Testis (tissue), 2 donors: ENCODE measurements at regions not wholly inside any gene's neighbourhood (a gene's known extent, or its start where the extent isn't known, plus 50 kb on each side); places are given as distances from the start of the nearest gene placed in this dataset.

ENCODE experiments used
- DNase-seq: peaks from one replicate; pipeline ENCODE4 v3.0.0-alpha.2; 2019
- H3K27ac ChIP-seq, 2 donors: fragments of 200-600 bp; sonication (generic); one replicate each; pipeline ENCODE4 v1.5.1; 2019
- H3K27me3 ChIP-seq: fragments of 200-600 bp; sonication (generic); one replicate; pipeline ENCODE4 v1.5.1; 2019
- H3K36me3 ChIP-seq: fragments of 200-600 bp; sonication (generic); one replicate; pipeline ENCODE4 v1.5.1; 2017; ENCODE audit warnings: low read depth; ENCODE audit errors: missing control alignments
- H3K4me1 ChIP-seq: fragments of 200-600 bp; sonication (generic); one replicate; pipeline ENCODE4 v1.5.1; 2019
- H3K4me3 ChIP-seq, 2 donors: fragments of 200-600 bp; sonication (generic); one replicate each; pipeline ENCODE4 v1.5.1; 2017 to 2019
- H3K9me3 ChIP-seq: fragments of 200-600 bp; sonication (generic); one replicate; pipeline ENCODE4 v1.5.1; 2017
- CTCF ChIP-seq, 3 experiments: fragments of 450-650 bp in 2 of 3; fragments of 200-600 bp in 1 of 3; sonication (generic) in 1 of 3; IDR thresholded peaks; one replicate each; pipeline ENCODE4 v1.5.1; 2016 to 2019; ENCODE audit warnings: antibody characterized with exemption in 3 of 3, mild to moderate bottlenecking in 2 of 3, moderate library complexity in 1 of 3
- POLR2A ChIP-seq: fragments of 450-650 bp; IDR thresholded peaks from one replicate; pipeline ENCODE4 v1.6.1; 2017; ENCODE audit warnings: antibody characterized with exemption, mild to moderate bottlenecking, moderate library complexity
- WGBS, 2 donors: methylation state at CpG; one replicate each; pipeline ENCODE4 v1.1.5; 2018; 5-methylcytosine and 5-hydroxymethylcytosine counted together
- intact Hi-C: fragments of 100-400 bp; cut with DNase I; formaldehyde crosslinking; loops from one replicate; pipeline ENCODE4 v1.15.1; 2023; ENCODE audit warnings: low total_unique reads

- DNase-seq: no peak
- Histone ChIP-seq H3K27me3 (no peaks in the 10 kb centered on the region), H3K4me1 (no peaks in the 10 kb centered on the region), H3K4me3 (no peak overlapping the region), H3K9me3 (no peaks in the 10 kb centered on the region), H3K36me3 (no peaks in the 10 kb centered on the region), H3K27ac (no peak overlapping the region)
- intact Hi-C loops: no loop called here
- 83 to 88% methylated on average over 1 of the region's 1 CpG for WGBS, 2 donors
- TF ChIP-seq POLR2A: no peak
- TF ChIP-seq CTCF (IDR thresholded peaks at IDR 0.05): peak in 1 of 3 experiments; percentile 46
Measured at GRCh38 chr18:73841661-73842060, 306.0 kb downstream of the FBXO15 start.

GRCh38 chr18:73840319-73840945, 307.2 kb downstream of the FBXO15 start:
- TF ChIP-seq POLR2A (no peak), CTCF (IDR thresholded peaks at IDR 0.05) (no peak)
- Histone ChIP-seq H3K4me1 (no peaks in the 10 kb centered on the region), H3K36me3 (no peaks in the 10 kb centered on the region), H3K9me3 (no peaks in the 10 kb centered on the region), H3K27ac (no peak overlapping the region), H3K27me3 (no peaks in the 10 kb centered on the region), H3K4me3 (no peak overlapping the region)
- intact Hi-C loops: no loop called here
- DNase-seq: no peak
- 75 to 82% methylated on average over 4 to 11 of the region's 11 CpGs for WGBS, 2 donors

GRCh38 chr18:73839441-73839840, 308.2 kb downstream of the FBXO15 start:
- DNase-seq: no peak
- no peaks in the 10 kb centered on the region for H3K9me3 ChIP-seq
- H3K27me3 ChIP-seq: no peaks in the 10 kb centered on the region
- WGBS, 2 donors: 68 to 81% methylated on average over 4 of the region's 4 CpGs
- no peaks in the 10 kb centered on the region for H3K36me3 ChIP-seq
- no peak overlapping the region for H3K4me3 ChIP-seq
- intact Hi-C loops: no loop called here
- TF ChIP-seq POLR2A: no peak
- no peak for TF ChIP-seq CTCF (IDR thresholded peaks at IDR 0.05)
- H3K27ac ChIP-seq: no peak overlapping the region
- H3K4me1 ChIP-seq: no peaks in the 10 kb centered on the region

- intact Hi-C loops: no loop called here
- Histone ChIP-seq H3K27me3 (no peaks in the 10 kb centered on the region), H3K4me1 (no peaks in the 10 kb centered on the region), H3K27ac (no peak overlapping the region), H3K4me3 (no peak overlapping the region), H3K36me3 (no peaks in the 10 kb centered on the region), H3K9me3 (no peaks in the 10 kb centered on the region)
- TF ChIP-seq CTCF (IDR thresholded peaks at IDR 0.05) (no peak), POLR2A (no peak)
- no peak for DNase-seq
Measured at GRCh38 chr18:73838107-73838506, 309.5 kb downstream of the FBXO15 start.

GRCh38 chr18:73835656-73836364, 311.8 kb downstream of the FBXO15 start:
- H3K4me3 ChIP-seq: no peak overlapping the region
- no peaks in the 10 kb centered on the region for H3K27me3 ChIP-seq
- intact Hi-C loops: no loop called here
- DNase-seq: no peak
- no peak for TF ChIP-seq CTCF (IDR thresholded peaks at IDR 0.05)
- no peak for TF ChIP-seq POLR2A
- 34 to 57% methylated on average over 8 of the region's 8 CpGs for WGBS, 2 donors
- no peak overlapping the region for H3K27ac ChIP-seq
- no peaks in the 10 kb centered on the region for H3K4me1 ChIP-seq
- no peaks in the 10 kb centered on the region for H3K36me3 ChIP-seq
- H3K9me3 ChIP-seq: no peaks in the 10 kb centered on the region
